T-helper 1 cell treated with Interleukin-12 subunit alpha and Interleukin-12 subunit beta and Interleukin-4 antibody, amounts not matched to agents 30 ng/mL and 1 ng/mL, for 36 hours (primary cell): ENCODE measurements at regions not wholly inside any gene's neighbourhood (a gene's known extent, or its start where the extent isn't known, plus 50 kb on each side); places are given as distances from the start of the nearest gene placed in this dataset.
"Not testable (repeated sequence)": the region's sequence is repeated elsewhere in the genome, so short reads cannot be mapped to it uniquely, and the experiment has no call there.

Source experiments
- intact Hi-C: fragments of 100-400 bp; cut with micrococcal nuclease; formaldehyde crosslinking; loops from one replicate; pipeline ENCODE4 v1.15.1; 2024

- intact Hi-C loops: loop anchor here (2.0 kb wide), 1 partner anchor 37 kb away; no protein-coding TSS in a partner anchor
These were observed 91.8 kb upstream of the POU3F4 start for GRCh38 chrX:83416273-83416672.

- intact Hi-C loops: no loop called here
These were observed 88.9 kb upstream of the POU3F4 start for GRCh38 chrX:83419030-83419792.

- intact Hi-C loops: no loop called here
These were observed 85.3 kb upstream of the POU3F4 start for GRCh38 chrX:83422836-83423235.

GRCh38 chrX:83442552-83442951 lies 65.5 kb upstream of the POU3F4 start:
- intact Hi-C loops: not testable (repeated sequence)

- intact Hi-C loops: no loop called here
These were observed 61.7 kb upstream of the POU3F4 start for GRCh38 chrX:83446355-83446754.
